OCI-LY7 (cell line): ENCODE measurements at regions not wholly inside any gene's neighbourhood (a gene's known extent, or its start where the extent isn't known, plus 50 kb on each side); places are given as distances from the start of the nearest gene placed in this dataset.

ENCODE experiments used
- BruUV-seq: library from RNA; stranded (reverse); fragments of 400-500 nt; replicated peaks from 2 replicates; lab custom pipeline; 2021; lab: Mats Ljungman, UMichigan
- CTCF ChIA-PET: fragments of 300-600 bp; sonication (Branson Sonifier 250); formaldehyde crosslinking; loops from one replicate; lab custom pipeline; 2022; ENCODE audit warnings: antibody characterized with exemption; ENCODE audit not compliant: unreplicated experiment; lab: Charles Lee
- POLR2A ChIA-PET: fragments of 300-600 bp; sonication (Branson Sonifier 250); formaldehyde crosslinking; loops from one replicate; lab custom pipeline; 2022; ENCODE audit warnings: antibody characterized with exemption; lab: Charles Lee
- DNase-seq: peaks from one replicate; pipeline ENCODE4 v3.0.0-alpha.2; 2015; ENCODE audit warnings: low spot score
- H2AFZ ChIP-seq: fragments of 200-600 bp; sonication (generic), shearing (Covaris generic); 2 replicates; pipeline ENCODE4 v1.6.1; 2014; ENCODE audit warnings: mild to moderate bottlenecking, antibody characterized with exemption, low read length, moderate library complexity
- H3K27ac ChIP-seq: fragments of 200-600 bp; sonication (generic); 2 replicates; pipeline ENCODE4 v1.5.1; 2014; ENCODE audit warnings: mixed run types, low read depth, mild to moderate bottlenecking, moderate library complexity, low read length, inconsistent platforms; ENCODE audit not compliant: poor library complexity, severe bottlenecking
- H3K36me3 ChIP-seq: fragments of 200-600 bp; sonication (generic); 2 replicates; pipeline ENCODE4 v1.6.1; 2014; ENCODE audit warnings: mild to moderate bottlenecking, antibody characterized with exemption, low read length, moderate library complexity, mixed read lengths; ENCODE audit not compliant: insufficient read depth
- H3K4me1 ChIP-seq: fragments of 200-600 bp; sonication (generic); 2 replicates; pipeline ENCODE4 v1.5.1; 2014; ENCODE audit warnings: mild to moderate bottlenecking, low read length; ENCODE audit not compliant: insufficient read depth, poor library complexity, severe bottlenecking
- H3K4me2 ChIP-seq: fragments of 200-600 bp; sonication (generic); 2 replicates; pipeline ENCODE4 v1.6.1; 2014; ENCODE audit warnings: mild to moderate bottlenecking, low read length
- H3K4me3 ChIP-seq: fragments of 200-600 bp; sonication (generic); 2 replicates; pipeline ENCODE4 v1.5.1; 2014; ENCODE audit warnings: mild to moderate bottlenecking, low read depth, low read length; ENCODE audit not compliant: poor library complexity, severe bottlenecking
- H3K79me2 ChIP-seq: fragments of 200-600 bp; sonication (generic); 2 replicates; pipeline ENCODE4 v1.6.1; 2016; ENCODE audit warnings: low read depth, mild to moderate bottlenecking, low read length, moderate library complexity, mixed read lengths; ENCODE audit not compliant: insufficient read depth
- H3K9me2 ChIP-seq: fragments of 200-600 bp; sonication (generic); 2 replicates; pipeline ENCODE4 v1.6.1; 2016; ENCODE audit warnings: mild to moderate bottlenecking, low read length, mixed read lengths; ENCODE audit not compliant: insufficient read depth
- H3K9me3 ChIP-seq: fragments of 200-600 bp; sonication (generic); 2 replicates; pipeline ENCODE4 v1.6.1; 2014; ENCODE audit warnings: mild to moderate bottlenecking, mixed run types, low read length, mixed read lengths
- H4K20me1 ChIP-seq: fragments of 200-600 bp; sonication (generic); 2 replicates; pipeline ENCODE4 v1.6.1; 2014; ENCODE audit warnings: mild to moderate bottlenecking, antibody characterized with exemption, low read length, moderate library complexity, mixed read lengths; ENCODE audit not compliant: insufficient read depth
- EZH2phosphoT487 ChIP-seq: fragments of 200-600 bp; sonication (generic); IDR thresholded peaks from 2 replicates; pipeline ENCODE4 v1.6.1; 2018; ENCODE audit warnings: low read depth, borderline replicate concordance, mild to moderate bottlenecking, mixed run types, antibody characterized with exemption, low read length, moderate library complexity, mixed read lengths
- intact Hi-C: fragments of 100-400 bp; cut with micrococcal nuclease; formaldehyde crosslinking; loops from one replicate; pipeline ENCODE4 v1.10.0; 2022; ENCODE audit not compliant: unreplicated experiment
- TF ChIP-seq, protein P1 (sequence below): fragments of 200-600 bp; sonication (generic); conservative IDR thresholded peaks from 2 replicates; pipeline ENCODE4 v1.5.1; 2014; ENCODE audit warnings: mild to moderate bottlenecking, antibody characterized with exemption, low read length, moderate library complexity, mixed read lengths

DNA sequence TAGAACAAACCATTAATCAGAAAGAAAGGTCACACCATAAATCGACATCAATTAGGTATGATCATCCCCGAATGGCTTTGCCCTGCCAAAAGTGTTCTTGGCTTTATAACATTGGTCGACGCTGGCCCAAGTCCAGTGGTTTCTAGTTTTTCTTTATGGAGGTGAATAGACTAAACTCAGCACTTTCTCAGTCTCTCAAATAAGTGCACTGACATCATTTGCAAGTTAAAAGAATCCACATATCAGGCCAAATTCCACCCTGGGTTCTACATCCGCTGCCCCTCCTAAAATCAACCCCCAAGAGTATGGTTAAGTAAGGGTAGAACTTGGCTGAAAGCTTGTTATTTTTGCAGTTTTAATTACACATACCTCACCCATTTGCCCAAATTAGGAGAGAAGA is 314.3 kb downstream of the C12orf75 start:
- intact Hi-C loops, result no loop called here
- POLR2A ChIA-PET, result no interaction called here
- Histone ChIP-seq H3K79me2 (no peaks in the 10 kb centered on the region), H3K36me3 (no peaks in the 10 kb centered on the region), H2AFZ (no peak overlapping the region), H3K9me2 (no peaks in the 10 kb centered on the region), H3K9me3 (no peaks in the 10 kb centered on the region), H3K4me1 (no peaks in the 10 kb centered on the region), H4K20me1 (no peaks in the 10 kb centered on the region), H3K27ac (no peak overlapping the region), H3K4me3 (no peak overlapping the region), H3K4me2 (no peak overlapping the region)
- no TSS peak for BruUV-seq
- DNase-seq, result no peak
- no peak for TF ChIP-seq EZH2phosphoT487
- TF ChIP-seq, protein P1, sequence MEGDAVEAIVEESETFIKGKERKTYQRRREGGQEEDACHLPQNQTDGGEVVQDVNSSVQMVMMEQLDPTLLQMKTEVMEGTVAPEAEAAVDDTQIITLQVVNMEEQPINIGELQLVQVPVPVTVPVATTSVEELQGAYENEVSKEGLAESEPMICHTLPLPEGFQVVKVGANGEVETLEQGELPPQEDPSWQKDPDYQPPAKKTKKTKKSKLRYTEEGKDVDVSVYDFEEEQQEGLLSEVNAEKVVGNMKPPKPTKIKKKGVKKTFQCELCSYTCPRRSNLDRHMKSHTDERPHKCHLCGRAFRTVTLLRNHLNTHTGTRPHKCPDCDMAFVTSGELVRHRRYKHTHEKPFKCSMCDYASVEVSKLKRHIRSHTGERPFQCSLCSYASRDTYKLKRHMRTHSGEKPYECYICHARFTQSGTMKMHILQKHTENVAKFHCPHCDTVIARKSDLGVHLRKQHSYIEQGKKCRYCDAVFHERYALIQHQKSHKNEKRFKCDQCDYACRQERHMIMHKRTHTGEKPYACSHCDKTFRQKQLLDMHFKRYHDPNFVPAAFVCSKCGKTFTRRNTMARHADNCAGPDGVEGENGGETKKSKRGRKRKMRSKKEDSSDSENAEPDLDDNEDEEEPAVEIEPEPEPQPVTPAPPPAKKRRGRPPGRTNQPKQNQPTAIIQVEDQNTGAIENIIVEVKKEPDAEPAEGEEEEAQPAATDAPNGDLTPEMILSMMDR, result no peak
- CTCF ChIA-PET, result no interaction called here

DNA sequence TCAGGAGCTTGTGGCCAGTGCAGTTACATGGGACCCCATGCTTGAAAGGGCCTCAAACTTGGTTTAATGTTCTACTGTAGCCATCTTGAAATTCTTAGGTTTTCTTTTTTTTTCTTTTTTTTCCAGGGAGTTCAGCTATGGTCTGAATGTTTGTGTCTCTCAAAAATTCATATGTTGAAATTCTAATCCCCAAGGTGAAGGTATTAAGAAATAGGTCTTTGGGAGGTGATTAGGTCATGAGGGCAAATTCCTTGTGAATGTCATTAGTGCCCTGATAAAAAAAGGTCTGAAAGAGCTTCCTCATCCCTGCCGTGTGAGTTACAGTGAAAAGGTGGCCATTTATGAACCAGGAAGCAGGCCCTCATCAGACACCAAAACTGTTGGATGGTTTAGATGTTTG is 324.1 kb downstream of the C12orf75 start:
- ChIA-PET POLR2A (interaction anchor here (0.6 kb wide), 1 partner anchor 101 kb away, joined by 3 read pairs; no protein-coding TSS in a partner anchor), CTCF (no interaction called here)
- no peak overlapping the region for H3K4me3 ChIP-seq
- no peak for DNase-seq
- no peaks in the 10 kb centered on the region for H4K20me1 ChIP-seq
- no peaks in the 10 kb centered on the region for H3K4me1 ChIP-seq
- no peak overlapping the region for H3K4me2 ChIP-seq
- no TSS peak for BruUV-seq
- no peaks in the 10 kb centered on the region for H3K9me3 ChIP-seq
- H3K36me3 ChIP-seq, result no peaks in the 10 kb centered on the region
- H3K9me2 ChIP-seq, result no peaks in the 10 kb centered on the region
- H3K79me2 ChIP-seq, result no peaks in the 10 kb centered on the region
- no peak for TF ChIP-seq EZH2phosphoT487
- TF ChIP-seq, protein P1, result no peak
- intact Hi-C loops, result no loop called here
- H2AFZ ChIP-seq, result no peak overlapping the region
- H3K27ac ChIP-seq, result no peak overlapping the region

DNA sequence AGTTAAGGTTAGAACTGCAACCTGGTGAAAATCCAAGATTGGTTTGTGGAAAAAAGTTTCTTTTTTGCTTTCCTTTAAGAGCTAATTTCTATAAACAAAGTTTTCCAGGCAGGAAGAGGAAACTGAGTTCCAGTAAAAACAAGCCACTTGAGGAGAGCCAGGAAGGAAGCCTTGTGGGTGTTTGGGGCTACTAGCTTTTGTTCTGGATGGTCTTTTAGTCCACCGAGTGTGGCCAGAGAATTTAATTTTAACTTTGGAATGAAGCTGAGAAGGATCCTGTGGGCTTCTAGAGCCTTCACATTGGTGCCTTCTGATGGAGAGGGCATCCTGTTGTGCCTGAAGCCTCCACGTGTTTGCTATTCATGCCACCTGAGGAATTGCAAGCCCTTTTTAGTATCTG is 327.9 kb downstream of the C12orf75 start:
- DNase-seq, result no peak
- H3K4me3 ChIP-seq, result no peak overlapping the region
- intact Hi-C loops, result no loop called here
- H3K36me3 ChIP-seq, result no peaks in the 10 kb centered on the region
- no peak overlapping the region for H3K4me2 ChIP-seq
- no peak for TF ChIP-seq EZH2phosphoT487
- TF ChIP-seq, protein P1, result no peak
- no peak overlapping the region for H3K27ac ChIP-seq
- no TSS peak for BruUV-seq
- H3K9me2 ChIP-seq, result no peaks in the 10 kb centered on the region
- H3K79me2 ChIP-seq, result no peaks in the 10 kb centered on the region
- ChIA-PET CTCF (no interaction called here), POLR2A (no interaction called here)
- H2AFZ ChIP-seq, result no peak overlapping the region
- H3K9me3 ChIP-seq, result no peaks in the 10 kb centered on the region
- H3K4me1 ChIP-seq, result no peaks in the 10 kb centered on the region
- no peaks in the 10 kb centered on the region for H4K20me1 ChIP-seq
